HEK293 (cell line): ENCODE measurements at regions not wholly inside any gene's neighbourhood (a gene's known extent, or its start where the extent isn't known, plus 50 kb on each side); places are given as distances from the start of the nearest gene placed in this dataset.

Experiments
- CTCF ChIA-PET: fragments of 350-600 bp; formaldehyde crosslinking; extraction: SDS; loops from one replicate; lab custom pipeline; 2021; ENCODE audit warnings: antibody characterized with exemption; lab: Yijun Ruan, JAX
- POLR2A ChIA-PET: fragments of 300-600 bp; formaldehyde crosslinking; extraction: SDS; loops from one replicate; lab custom pipeline; 2020; ENCODE audit warnings: antibody characterized with exemption, inconsistent platforms; lab: Yijun Ruan, JAX
- H3K27ac ChIP-seq: fragments of 200-500 bp; sonication (Bioruptor generic); 2 replicates; pipeline ENCODE4 v1.5.1; 2014; ENCODE audit warnings: low read depth, low read length, control low read depth, inconsistent platforms; ENCODE audit errors: extremely low read depth
- H3K36me3 ChIP-seq, 2 experiments: fragments of 200-500 bp in 1 of 2; sonication (Bioruptor generic) in 1 of 2; 1 replicate in 1 of 2; 2 replicates in 1 of 2; pipeline ENCODE4 v1.5.1; 2014 to 2017; ENCODE audit warnings: inconsistent platforms in 2 of 2, low read length in 2 of 2; ENCODE audit not compliant: control insufficient read depth in 2 of 2, insufficient read depth in 1 of 2
- H3K4me1 ChIP-seq: fragments of 200-500 bp; sonication (Bioruptor generic); 2 replicates; pipeline ENCODE4 v1.5.1; 2014; ENCODE audit warnings: mild to moderate bottlenecking, low read length, inconsistent platforms; ENCODE audit not compliant: control insufficient read depth, insufficient read depth
- H3K4me3 ChIP-seq: 2 replicates; pipeline ENCODE4 v1.5.1; 2011; ENCODE audit warnings: low read depth, mild to moderate bottlenecking, control low read depth, low read length, moderate library complexity
- H3K9me3 ChIP-seq: fragments of 200-500 bp; sonication (Bioruptor generic); 2 replicates; pipeline ENCODE4 v1.5.1; 2014; ENCODE audit warnings: low read depth, low read length, inconsistent platforms; ENCODE audit not compliant: control insufficient read depth, insufficient read depth
- GLIS1 ChIP-seq: fragments of 450-650 bp; formaldehyde crosslinking; IDR thresholded peaks from 2 replicates; pipeline ENCODE4 v1.5.1; 2016; ENCODE audit warnings: missing biosample characterization, missing genetic modification characterization
- IKZF3 ChIP-seq: fragments of 450-650 bp; IDR thresholded peaks from 2 replicates; pipeline ENCODE4 v1.5.0; 2018; ENCODE audit warnings: missing biosample characterization, mild to moderate bottlenecking, missing genetic modification characterization, moderate library complexity
- PRDM10 ChIP-seq: fragments of 450-650 bp; formaldehyde crosslinking; IDR thresholded peaks from 2 replicates; pipeline ENCODE4 v1.5.1; 2016; ENCODE audit warnings: missing biosample characterization, missing genetic modification characterization
- REPIN1 ChIP-seq: fragments of 450-650 bp; formaldehyde crosslinking; IDR thresholded peaks from 2 replicates; pipeline ENCODE4 v1.5.1; 2017; ENCODE audit warnings: missing biosample characterization, missing genetic modification characterization, low read depth
- ZBTB1 ChIP-seq: fragments of 450-650 bp; formaldehyde crosslinking; IDR thresholded peaks from 2 replicates; pipeline ENCODE4 v1.5.1; 2016; ENCODE audit warnings: missing biosample characterization, missing genetic modification characterization
- ZBTB20 ChIP-seq: fragments of 450-650 bp; formaldehyde crosslinking; IDR thresholded peaks from 2 replicates; pipeline ENCODE4 v1.5.1; 2016; ENCODE audit warnings: missing biosample characterization, missing genetic modification characterization
- ZFHX2 ChIP-seq: fragments of 450-650 bp; formaldehyde crosslinking; conservative IDR thresholded peaks from 2 replicates; pipeline ENCODE4 v1.5.1; 2016; ENCODE audit warnings: missing biosample characterization, missing genetic modification characterization
- ZNF112 ChIP-seq: fragments of 450-650 bp; formaldehyde crosslinking; IDR thresholded peaks from 2 replicates; pipeline ENCODE4 v1.5.0; 2017; ENCODE audit warnings: missing biosample characterization, missing genetic modification characterization
- ZNF133 ChIP-seq: fragments of 450-650 bp; formaldehyde crosslinking; IDR thresholded peaks from 2 replicates; pipeline ENCODE4 v1.5.1; 2016; ENCODE audit warnings: missing biosample characterization, missing genetic modification characterization
- ZNF175 ChIP-seq: fragments of 450-650 bp; formaldehyde crosslinking; IDR thresholded peaks from 2 replicates; pipeline ENCODE4 v1.5.1; 2016; ENCODE audit warnings: missing biosample characterization, missing genetic modification characterization
- ZNF223 ChIP-seq: fragments of 450-650 bp; formaldehyde crosslinking; IDR thresholded peaks from 2 replicates; pipeline ENCODE4 v1.5.1; 2016; ENCODE audit warnings: missing biosample characterization, missing genetic modification characterization
- ZNF341 ChIP-seq: fragments of 450-650 bp; formaldehyde crosslinking; IDR thresholded peaks from 2 replicates; pipeline ENCODE4; 2016; ENCODE audit warnings: low read depth, missing biosample characterization, missing genetic modification characterization
- ZNF350 ChIP-seq: fragments of 450-650 bp; formaldehyde crosslinking; IDR thresholded peaks from 2 replicates; pipeline ENCODE4 v1.5.0; 2017; ENCODE audit warnings: missing biosample characterization, mild to moderate bottlenecking, missing genetic modification characterization
- ZNF366 ChIP-seq: fragments of 450-650 bp; formaldehyde crosslinking; conservative IDR thresholded peaks from 2 replicates; pipeline ENCODE4 v1.5.1; 2016; ENCODE audit warnings: missing biosample characterization, missing genetic modification characterization
- ZNF391 ChIP-seq: fragments of 450-650 bp; formaldehyde crosslinking; IDR thresholded peaks from 2 replicates; pipeline ENCODE4 v1.5.1; 2016; ENCODE audit warnings: low read depth, missing biosample characterization, missing genetic modification characterization, borderline replicate concordance
- ZNF473 ChIP-seq: fragments of 450-650 bp; formaldehyde crosslinking; IDR thresholded peaks from 2 replicates; pipeline ENCODE4 v1.5.1; 2017; ENCODE audit warnings: missing biosample characterization, missing genetic modification characterization
- ZNF513 ChIP-seq: fragments of 450-650 bp; IDR thresholded peaks from 2 replicates; pipeline ENCODE4 v1.5.1; 2018; ENCODE audit warnings: missing biosample characterization, missing genetic modification characterization
- ZNF521 ChIP-seq: fragments of 450-650 bp; formaldehyde crosslinking; IDR thresholded peaks from 2 replicates; pipeline ENCODE4 v1.5.1; 2017; ENCODE audit warnings: missing biosample characterization, mild to moderate bottlenecking, missing genetic modification characterization
- ZNF555 ChIP-seq: fragments of 450-650 bp; formaldehyde crosslinking; conservative IDR thresholded peaks from 2 replicates; pipeline ENCODE4 v1.5.1; 2017; ENCODE audit warnings: missing biosample characterization, mild to moderate bottlenecking, missing genetic modification characterization, inconsistent platforms
- ZNF596 ChIP-seq: fragments of 450-650 bp; IDR thresholded peaks from 2 replicates; pipeline ENCODE4 v1.5.0; 2018; ENCODE audit warnings: missing biosample characterization, mild to moderate bottlenecking, missing genetic modification characterization, moderate library complexity
- ZNF624 ChIP-seq: fragments of 450-650 bp; formaldehyde crosslinking; IDR thresholded peaks from 2 replicates; pipeline ENCODE4 v1.5.1; 2017; ENCODE audit warnings: missing biosample characterization, missing genetic modification characterization
- ZNF785 ChIP-seq: fragments of 450-650 bp; formaldehyde crosslinking; IDR thresholded peaks from 2 replicates; pipeline ENCODE4 v1.5.1; 2016; ENCODE audit warnings: missing biosample characterization, missing genetic modification characterization
- ZSCAN5A ChIP-seq: fragments of 450-650 bp; formaldehyde crosslinking; IDR thresholded peaks from 2 replicates; pipeline ENCODE4 v1.5.1; 2016; ENCODE audit warnings: missing biosample characterization, missing genetic modification characterization
- TF ChIP-seq, protein P1 (sequence below): fragments of 450-650 bp; formaldehyde crosslinking; IDR thresholded peaks from 2 replicates; pipeline ENCODE4 v1.5.0; 2017; ENCODE audit warnings: missing biosample characterization, missing genetic modification characterization, borderline replicate concordance

DNA sequence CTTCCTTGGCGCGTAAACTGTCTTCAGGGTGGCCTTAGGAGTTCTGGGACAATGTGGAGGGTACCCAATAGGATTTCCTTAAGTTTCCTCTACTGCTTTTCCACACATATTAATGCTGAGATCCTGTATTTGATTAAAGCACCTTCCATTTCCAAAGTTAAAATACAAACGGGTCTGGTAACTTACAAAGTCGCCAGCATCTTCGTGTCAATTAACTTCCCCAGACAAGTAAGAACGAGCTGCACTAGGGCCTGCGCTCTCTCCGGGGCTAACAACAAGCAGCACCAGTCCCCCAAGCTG is 130.9 kb downstream of the NDUFA12 start:
- no peaks in the 10 kb centered on the region; a peak in 1 of 3 replicates for H3K36me3 ChIP-seq
- TF ChIP-seq ZNF521 (tag by site-specific recombination) (no peak), ZNF341 (tag by site-specific recombination) (peak; percentile 54; the same call in 1 of the 2 replicates)
- TF ChIP-seq, all 188 proteins: peak for 1
- Histone ChIP-seq H3K4me1 (peaks cover 10% of the 10 kb centered on the region), H3K9me3 (no peaks in the 10 kb centered on the region), H3K27ac (peak overlapping the region; percentile 70; the same call in 1 of the 2 replicates), H3K4me3 (no peak overlapping the region)
- ChIA-PET CTCF (interaction anchor here (0.6 to 1.5 kb wide), 3 partner anchors 100 to 976 kb away, joined by 3 to 4 read pairs (median 3); no protein-coding TSS in a partner anchor), POLR2A (no interaction called here)

DNA sequence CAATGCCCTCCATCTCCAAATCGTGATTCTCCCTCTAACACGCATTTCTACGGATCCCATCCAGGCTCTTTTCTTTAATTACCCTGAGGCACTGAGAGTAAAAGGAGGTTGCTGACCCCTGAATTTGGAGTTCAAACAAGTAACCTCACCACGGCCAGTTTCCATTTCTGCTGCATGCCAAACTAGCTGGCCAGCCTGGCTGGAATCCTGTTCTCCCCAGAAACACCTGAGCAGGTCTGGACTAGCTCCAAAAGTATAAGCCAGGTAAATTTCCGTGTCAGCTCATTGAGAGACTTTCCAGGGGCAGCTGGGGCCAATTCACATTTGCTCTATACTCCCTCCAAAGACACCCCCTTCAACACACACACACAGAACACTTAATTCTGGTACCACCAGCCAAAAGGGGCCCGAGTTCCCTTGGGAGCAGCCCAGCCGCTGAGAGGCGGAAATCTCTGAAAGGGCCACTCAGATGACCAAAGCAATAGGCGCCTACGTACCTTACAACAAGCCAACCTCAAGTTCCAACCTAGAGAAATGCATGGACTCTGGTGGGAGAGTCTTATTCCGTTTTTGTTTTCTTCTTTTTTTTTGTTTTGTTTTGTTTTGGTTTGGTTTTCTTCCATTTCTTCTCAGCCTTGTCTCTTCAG is 131.4 kb downstream of the NDUFA12 start:
- Histone ChIP-seq H3K36me3 (no peaks in the 10 kb centered on the region; a peak in 1 of 3 replicates), H3K4me3 (no peak overlapping the region), H3K27ac (no peak overlapping the region), H3K4me1 (peaks cover 10% of the 10 kb centered on the region), H3K9me3 (no peaks in the 10 kb centered on the region)
- CTCF ChIA-PET = interaction anchor here (0.6 kb wide), 2 partner anchors 100 to 977 kb away, joined by 3 read pairs; no protein-coding TSS in a partner anchor
- TF ChIP-seq, protein P1, sequence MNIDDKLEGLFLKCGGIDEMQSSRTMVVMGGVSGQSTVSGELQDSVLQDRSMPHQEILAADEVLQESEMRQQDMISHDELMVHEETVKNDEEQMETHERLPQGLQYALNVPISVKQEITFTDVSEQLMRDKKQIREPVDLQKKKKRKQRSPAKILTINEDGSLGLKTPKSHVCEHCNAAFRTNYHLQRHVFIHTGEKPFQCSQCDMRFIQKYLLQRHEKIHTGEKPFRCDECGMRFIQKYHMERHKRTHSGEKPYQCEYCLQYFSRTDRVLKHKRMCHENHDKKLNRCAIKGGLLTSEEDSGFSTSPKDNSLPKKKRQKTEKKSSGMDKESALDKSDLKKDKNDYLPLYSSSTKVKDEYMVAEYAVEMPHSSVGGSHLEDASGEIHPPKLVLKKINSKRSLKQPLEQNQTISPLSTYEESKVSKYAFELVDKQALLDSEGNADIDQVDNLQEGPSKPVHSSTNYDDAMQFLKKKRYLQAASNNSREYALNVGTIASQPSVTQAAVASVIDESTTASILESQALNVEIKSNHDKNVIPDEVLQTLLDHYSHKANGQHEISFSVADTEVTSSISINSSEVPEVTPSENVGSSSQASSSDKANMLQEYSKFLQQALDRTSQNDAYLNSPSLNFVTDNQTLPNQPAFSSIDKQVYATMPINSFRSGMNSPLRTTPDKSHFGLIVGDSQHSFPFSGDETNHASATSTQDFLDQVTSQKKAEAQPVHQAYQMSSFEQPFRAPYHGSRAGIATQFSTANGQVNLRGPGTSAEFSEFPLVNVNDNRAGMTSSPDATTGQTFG (tag by site-specific recombination) = no peak
- TF ChIP-seq ZNF473 = no peak
- TF ChIP-seq GLIS1 = no peak
- TF ChIP-seq ZNF366 (tag by site-specific recombination) = no peak
- TF ChIP-seq ZNF785 (tag by site-specific recombination) = no peak
- no peak for TF ChIP-seq ZBTB20 (tag by site-specific recombination)
- no peak for TF ChIP-seq ZNF624
- TF ChIP-seq ZNF223 = no peak
- TF ChIP-seq ZNF175 = no peak
- no peak for TF ChIP-seq ZNF391 (tag by site-specific recombination)
- POLR2A ChIA-PET = no interaction called here

GRCh38 chr12:94870511-94870910 is 133.0 kb downstream of the NDUFA12 start:
- Histone ChIP-seq H3K27ac (no peak overlapping the region), H3K9me3 (no peaks in the 10 kb centered on the region), H3K4me3 (no peak overlapping the region), H3K4me1 (peaks cover 10% of the 10 kb centered on the region), H3K36me3 (no peaks in the 10 kb centered on the region; a peak in 1 of 3 replicates)
- CTCF ChIA-PET = interaction anchor here (0.8 kb wide), 1 partner anchor 325 kb away, joined by 3 read pairs; no protein-coding TSS in a partner anchor
- POLR2A ChIA-PET = no interaction called here
- TF ChIP-seq ZNF596 = no peak
- TF ChIP-seq ZNF112 (tag by site-specific recombination) = no peak
- no peak for TF ChIP-seq REPIN1 (tag by site-specific recombination)
- TF ChIP-seq ZNF391 (tag by site-specific recombination) = no peak
- TF ChIP-seq ZNF513 = no peak
- TF ChIP-seq ZBTB1 = no peak
- TF ChIP-seq IKZF3 (tag by site-specific recombination) = no peak
- TF ChIP-seq ZSCAN5A = no peak
- no peak for TF ChIP-seq ZNF350
- TF ChIP-seq PRDM10 (tag by site-specific recombination) = no peak
- TF ChIP-seq ZNF133 (tag by site-specific recombination) = no peak
- TF ChIP-seq ZFHX2 (tag by site-specific recombination) = no peak
- no peak for TF ChIP-seq ZNF555 (tag by site-specific recombination)
